GM19328 (cell line): ENCODE measurements at regions not wholly inside any gene's neighbourhood (a gene's known extent, or its start where the extent isn't known, plus 50 kb on each side); places are given as distances from the start of the nearest gene placed in this dataset.
"Not testable (repeated sequence)": the region's sequence is repeated elsewhere in the genome, so short reads cannot be mapped to it uniquely, and the experiment has no call there.

Experiments used
- ATAC-seq: cut with Tn5 transposase; IDR thresholded peaks from one replicate; pipeline ENCODE4 v1.9.1; 2021; ENCODE audit warnings: mild to moderate bottlenecking, moderate library complexity; ENCODE audit not compliant: unreplicated experiment

- ATAC-seq: no peak
Observed at GRCh38 chr10:6706725-6707124, 126.6 kb upstream of the PRKCQ start.

DNA sequence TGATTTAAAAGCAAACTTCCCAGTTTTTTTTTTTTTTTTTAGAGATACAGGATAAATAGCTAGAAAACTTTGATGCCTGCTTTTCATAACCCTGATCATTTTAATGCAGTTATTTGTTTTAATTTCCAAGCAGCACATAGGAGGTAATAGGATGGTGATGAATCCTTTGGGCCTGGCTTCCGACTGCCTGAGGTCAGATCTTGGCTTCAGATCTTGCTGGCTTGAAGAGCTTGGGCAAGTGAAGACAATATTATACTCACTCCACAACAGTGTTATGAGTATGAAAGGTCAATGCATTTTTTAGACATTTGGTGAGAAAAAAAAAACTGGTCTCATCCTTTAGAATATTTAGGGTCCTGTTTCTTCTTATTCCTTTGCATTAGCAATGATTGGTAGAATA is 124.8 kb upstream of the PRKCQ start:
- no peak for ATAC-seq

- not testable (repeated sequence) for ATAC-seq
Observed at GRCh38 chr10:6702833-6703232, 122.8 kb upstream of the PRKCQ start.

- ATAC-seq: no peak
Observed at GRCh38 chr10:6702030-6702429, 122.0 kb upstream of the PRKCQ start.

DNA sequence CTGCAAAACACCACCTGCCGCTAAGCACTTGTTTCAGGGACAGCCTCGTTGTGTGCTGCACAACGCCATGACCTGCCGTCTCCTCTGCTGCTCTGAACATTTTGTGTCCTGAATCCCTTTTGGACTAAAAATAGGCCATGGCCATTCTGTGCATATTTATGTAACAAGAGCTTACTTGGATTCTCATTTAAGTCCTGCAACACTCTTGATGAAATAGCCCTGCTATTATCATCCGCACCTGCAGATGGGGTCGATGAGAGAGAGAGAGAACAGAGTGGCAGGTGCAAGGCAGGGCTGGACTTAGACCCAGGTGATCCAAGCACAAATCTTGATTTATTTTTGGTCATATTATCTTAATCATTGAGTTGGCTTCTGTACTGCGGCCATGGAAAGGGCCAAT is 121.2 kb upstream of the PRKCQ start:
- ATAC-seq: no peak

DNA sequence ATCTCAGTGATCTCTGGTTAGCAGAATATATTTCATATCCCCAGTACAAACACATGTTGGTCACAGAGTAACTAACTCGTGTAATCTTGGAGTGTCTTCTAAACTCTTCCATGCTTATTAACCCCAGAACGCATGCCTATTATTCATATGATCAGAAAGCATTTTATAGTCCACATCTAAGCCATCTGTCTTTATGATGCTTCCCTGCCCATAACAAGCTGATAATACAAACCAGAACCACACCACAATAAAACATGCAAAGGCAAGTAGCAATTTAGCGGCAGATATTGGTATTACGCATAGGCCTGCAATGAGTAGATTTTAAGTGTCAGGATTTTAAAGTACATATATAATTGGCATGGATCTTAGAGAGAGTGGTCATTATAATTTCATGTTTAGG is 120.0 kb upstream of the PRKCQ start:
- ATAC-seq: no peak

GRCh38 chr10:6699336-6699735 is 119.3 kb upstream of the PRKCQ start:
- ATAC-seq: no peak

GRCh38 chr10:6695519-6695918 is 115.4 kb upstream of the PRKCQ start:
- no peak for ATAC-seq

GRCh38 chr10:6694447-6695140 is 114.5 kb upstream of the PRKCQ start:
- ATAC-seq: no peak

GRCh38 chr10:6692856-6693255 is 112.8 kb upstream of the PRKCQ start:
- ATAC-seq: no peak

GRCh38 chr10:6692103-6692502 is 112.0 kb upstream of the PRKCQ start:
- no peak for ATAC-seq

DNA sequence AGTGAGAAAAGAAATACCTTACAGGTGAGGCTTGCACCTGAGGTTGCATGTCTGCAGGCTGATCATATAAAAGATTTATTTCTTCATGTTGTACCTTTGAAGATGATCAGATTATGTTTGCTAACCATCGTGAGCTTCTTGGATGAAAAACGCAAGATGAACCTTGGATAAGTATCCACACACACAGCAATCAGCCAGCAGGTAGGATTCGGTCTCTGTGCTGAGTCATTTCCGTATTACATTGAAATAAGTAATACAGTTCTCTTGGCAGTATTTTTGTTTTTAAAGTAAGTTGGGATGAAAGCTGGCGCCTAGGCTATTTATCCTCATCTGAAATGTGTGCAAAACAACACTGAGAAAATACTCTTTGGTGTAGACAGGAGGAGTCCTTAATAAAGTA is 109.0 kb upstream of the PRKCQ start:
- ATAC-seq: no peak

GRCh38 chr10:6680735-6681134 is 100.7 kb upstream of the PRKCQ start:
- ATAC-seq: no peak

DNA sequence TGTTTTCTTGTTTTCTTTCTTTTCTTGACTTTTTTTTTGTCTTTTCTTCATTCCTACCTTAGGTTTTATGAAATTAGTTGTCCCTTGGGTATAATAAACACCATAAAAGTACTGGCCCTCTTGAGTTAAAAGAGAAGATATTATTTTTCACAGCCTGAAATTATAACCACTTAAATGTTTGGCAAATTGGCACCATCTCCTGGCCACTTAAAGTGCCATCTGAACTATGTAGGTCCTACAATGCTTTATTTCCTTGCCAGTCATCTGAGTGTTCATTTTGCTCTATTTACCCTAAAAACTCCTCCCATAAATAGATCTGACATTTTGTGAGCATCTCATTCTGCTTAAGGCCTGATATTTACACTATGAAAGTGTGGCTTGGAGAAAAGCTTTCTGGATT is 98.9 kb upstream of the PRKCQ start:
- ATAC-seq: no peak

DNA sequence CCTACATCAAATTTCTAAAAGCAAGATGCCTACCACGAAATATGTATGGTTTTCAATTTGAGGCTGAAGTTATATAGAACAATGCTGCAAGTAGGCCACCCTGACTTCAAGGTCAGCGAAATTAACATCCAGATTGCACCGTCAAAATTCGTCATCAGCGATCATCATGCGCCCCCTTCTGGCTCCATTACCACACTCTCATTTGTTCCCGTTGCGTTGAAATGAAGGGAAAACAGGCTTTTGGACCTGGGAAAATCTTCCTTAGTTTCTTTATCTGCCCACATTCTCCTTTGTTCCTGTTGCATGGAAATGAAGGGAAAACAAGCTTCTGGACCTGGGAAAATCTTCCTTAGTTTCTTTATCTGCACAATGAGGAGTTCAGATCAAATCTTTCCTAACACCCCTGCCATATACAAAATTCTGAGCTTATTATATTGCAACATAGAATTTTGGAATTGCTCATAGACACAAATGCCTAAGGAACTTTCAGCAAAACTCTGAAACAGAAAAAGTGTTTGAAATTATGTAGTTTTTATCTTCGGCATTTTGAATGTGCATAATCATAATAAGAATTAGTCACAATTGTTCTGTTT is 98.2 kb upstream of the PRKCQ start:
- no peak for ATAC-seq

- ATAC-seq: not testable (repeated sequence)
Observed at GRCh38 chr10:6677129-6677528, 97.1 kb upstream of the PRKCQ start.

DNA sequence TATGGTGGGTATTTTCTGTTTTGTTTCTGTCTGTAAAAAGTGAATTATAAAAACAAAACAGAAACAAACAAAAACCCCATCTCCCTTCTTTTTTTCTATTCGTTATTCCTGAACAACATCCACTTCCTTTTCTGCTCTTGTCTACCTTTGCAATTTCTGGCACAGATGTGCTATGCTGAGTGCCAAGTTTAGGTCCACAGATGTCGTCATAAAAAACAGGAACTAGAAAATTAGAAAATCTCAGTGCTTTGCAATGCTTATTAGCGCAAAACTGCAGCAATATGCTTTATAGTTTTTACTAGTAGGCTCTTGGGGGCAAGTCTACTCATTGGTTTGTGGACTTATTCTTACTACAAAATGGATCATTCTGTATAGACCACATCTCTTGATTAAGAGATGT is 94.2 kb upstream of the PRKCQ start:
- no peak for ATAC-seq

DNA sequence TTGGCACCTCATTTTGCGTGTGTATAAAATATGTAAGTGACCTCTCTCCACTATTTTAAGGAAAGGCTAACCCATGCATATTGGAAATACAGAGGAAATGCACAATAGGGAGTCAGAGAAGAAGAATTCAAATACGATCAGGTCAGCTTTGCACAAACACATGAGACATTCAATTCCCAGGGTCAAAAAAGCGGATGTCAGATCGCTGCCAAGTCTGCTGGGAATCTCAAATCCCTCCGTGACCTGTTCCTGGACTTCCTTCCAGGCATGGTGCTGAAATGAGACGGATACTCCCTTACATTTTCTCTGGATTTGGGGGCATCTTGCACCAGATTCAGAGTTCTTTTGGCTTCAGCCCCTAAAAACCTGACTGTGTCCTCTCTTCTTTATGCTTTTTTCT is 91.9 kb upstream of the PRKCQ start:
- ATAC-seq: no peak

- no peak for ATAC-seq
Observed at GRCh38 chr10:6669269-6669859, 89.3 kb upstream of the PRKCQ start.

DNA sequence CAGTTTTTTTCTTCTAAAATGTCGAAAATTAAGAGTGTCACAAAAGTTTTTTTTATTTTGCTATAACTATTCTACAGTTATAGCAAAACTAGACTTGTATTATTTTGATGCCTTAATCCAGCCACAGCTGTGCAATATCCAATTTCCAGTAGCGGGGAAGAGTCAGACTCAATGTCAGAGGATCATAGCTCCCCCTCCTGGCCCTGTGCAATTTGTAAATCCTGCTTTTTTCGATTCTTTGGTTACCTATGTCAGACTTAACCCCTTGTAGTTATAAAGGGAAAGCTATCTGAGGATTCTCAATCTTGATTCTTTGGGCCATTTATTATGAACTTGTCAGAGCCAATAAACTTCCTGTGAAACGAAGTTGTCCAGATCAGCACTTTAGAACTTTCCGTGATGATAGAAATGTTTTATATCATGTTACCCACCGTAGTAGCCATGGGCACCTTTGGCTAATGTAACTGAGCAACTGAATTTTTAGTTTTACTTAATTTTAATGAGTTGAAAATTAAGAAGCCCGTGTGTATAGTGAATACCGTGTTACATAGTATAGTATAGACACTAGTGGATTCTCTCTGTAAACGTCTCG is 87.7 kb upstream of the PRKCQ start:
- ATAC-seq: no peak

- ATAC-seq: no peak
Observed at GRCh38 chr10:6667150-6667549, 87.1 kb upstream of the PRKCQ start.

- ATAC-seq: no peak
Observed at GRCh38 chr10:6665847-6666246, 85.8 kb upstream of the PRKCQ start.
